ENCODE measurements at regions not wholly inside any gene's neighbourhood (a gene's known extent, or its start where the extent isn't known, plus 50 kb on each side); places are given as distances from the start of the nearest gene placed in this dataset.

GRCh38 chr9:126261584-126262356 is 64.9 kb upstream of the MVB12B start:
- no peak for DNase-seq (ENCODE audit: low spot score)

GRCh38 chr9:126262738-126263137 is 63.9 kb upstream of the MVB12B start:
- no peak for DNase-seq (ENCODE audit: low spot score)

- DNase-seq (ENCODE audit: low spot score) = no peak
Measured at GRCh38 chr9:126270556-126270955, 56.1 kb upstream of the MVB12B start.

- DNase-seq (ENCODE audit: low spot score) = no peak
Measured at GRCh38 chr9:126275386-126276001, 51.1 kb upstream of the MVB12B start.

- no peak for DNase-seq (ENCODE audit: low spot score)
Measured at GRCh38 chr9:126276056-126276728, 50.4 kb upstream of the MVB12B start.

Data from AG08396 (cell line).